IMR-90 (cell line): ENCODE measurements at regions not wholly inside any gene's neighbourhood (a gene's known extent, or its start where the extent isn't known, plus 50 kb on each side); places are given as distances from the start of the nearest gene placed in this dataset.

ENCODE experiments used
- ATAC-seq: fragments of 200-7000 bp; cut with Tn5 transposase; 2 replicates; pipeline ENCODE4 v1.9.1; 2020; ENCODE audit warnings: low read depth, mild to moderate bottlenecking, moderate library complexity
- BruUV-seq: library from RNA; stranded (reverse); fragments of 400-500 nt; replicated peaks from 2 replicates; lab custom pipeline; 2021; lab: Mats Ljungman, UMichigan
- CTCF ChIA-PET: fragments of 300-600 bp; formaldehyde crosslinking; extraction: SDS; loops from one replicate; lab custom pipeline; 2021; ENCODE audit warnings: antibody characterized with exemption; lab: Yijun Ruan, JAX
- POLR2A ChIA-PET: fragments of 300-600 bp; sonication (Branson Sonifier 250); formaldehyde crosslinking; loops from one replicate; lab custom pipeline; 2022; ENCODE audit warnings: antibody characterized with exemption; ENCODE audit not compliant: unreplicated experiment; lab: Charles Lee
- DNase-seq: peaks from one replicate; pipeline ENCODE4 v3.0.0; 2013
- H2AFZ ChIP-seq: replicated peaks from 2 replicates; pipeline ENCODE3; 2013; ENCODE audit warnings: low read length, mild to moderate bottlenecking; ENCODE audit not compliant: poor library complexity
- H2AK5ac ChIP-seq: 2 replicates; pipeline ENCODE4 v1.6.1; 2013; ENCODE audit warnings: low read depth, low read length, inconsistent platforms
- H2AK9ac ChIP-seq: replicated peaks from 2 replicates; pipeline ENCODE3; 2013; ENCODE audit warnings: mild to moderate bottlenecking, low read depth, low read length, moderate library complexity; ENCODE audit not compliant: poor library complexity
- H2BK120ac ChIP-seq: 2 replicates; pipeline ENCODE4 v1.6.1; 2013; ENCODE audit warnings: low read depth, low read length, inconsistent platforms
- H2BK15ac ChIP-seq: 3 replicates; pipeline ENCODE4 v1.6.1; 2013; ENCODE audit warnings: low read depth, low read length, inconsistent platforms
- H2BK20ac ChIP-seq: 2 replicates; pipeline ENCODE4 v1.6.1; 2013; ENCODE audit warnings: low read depth, mild to moderate bottlenecking, inconsistent platforms, low read length, moderate library complexity
- H2BK5ac ChIP-seq: 2 replicates; pipeline ENCODE4 v1.6.1; 2013; ENCODE audit warnings: mild to moderate bottlenecking, low read depth, low read length, inconsistent platforms; ENCODE audit not compliant: poor library complexity, severe bottlenecking
- H3K14ac ChIP-seq: replicated peaks from 2 replicates; pipeline ENCODE4 v1.6.1; 2013; ENCODE audit warnings: low read depth, low read length, inconsistent platforms
- H3K18ac ChIP-seq: 2 replicates; pipeline ENCODE4 v1.6.1; 2013; ENCODE audit warnings: low read depth, low read length, control low read depth
- H3K23ac ChIP-seq: 2 replicates; pipeline ENCODE4 v1.6.1; 2013; ENCODE audit warnings: low read depth, low read length, inconsistent platforms
- H3K27ac ChIP-seq: 2 replicates; pipeline ENCODE4 v1.5.1; 2013; ENCODE audit warnings: mild to moderate bottlenecking, control low read depth, low read length; ENCODE audit not compliant: insufficient read depth
- H3K27me3 ChIP-seq: 2 replicates; pipeline ENCODE4 v1.6.1; 2013; ENCODE audit warnings: low read length; ENCODE audit not compliant: control insufficient read depth, insufficient read depth
- H3K36me3 ChIP-seq: 2 replicates; pipeline ENCODE4 v1.6.1; 2013; ENCODE audit warnings: low read length, mixed read lengths; ENCODE audit not compliant: control insufficient read depth, insufficient read depth
- H3K4ac ChIP-seq: 2 replicates; pipeline ENCODE4 v1.6.1; 2013; ENCODE audit warnings: low read depth, low read length, inconsistent platforms
- H3K4me1 ChIP-seq: 2 replicates; pipeline ENCODE4 v1.6.1; 2013; ENCODE audit warnings: low read length, mixed read lengths; ENCODE audit not compliant: control insufficient read depth, insufficient read depth
- H3K4me2 ChIP-seq: 2 replicates; pipeline ENCODE4 v1.6.1; 2013; ENCODE audit warnings: low read depth, mild to moderate bottlenecking, control low read depth, low read length, moderate library complexity
- H3K4me3 ChIP-seq: 2 replicates; pipeline ENCODE4 v1.5.1; 2013; ENCODE audit warnings: low read depth, mild to moderate bottlenecking, control low read depth, low read length, moderate library complexity; ENCODE audit not compliant: insufficient read depth
- H3K56ac ChIP-seq: 2 replicates; pipeline ENCODE4 v1.6.1; 2013; ENCODE audit warnings: low read length, inconsistent platforms; ENCODE audit not compliant: insufficient read depth; ENCODE audit errors: extremely low read depth
- H3K79me1 ChIP-seq, 2 experiments: 2 replicates each; pipeline ENCODE4 v1.6.1; 2013; ENCODE audit warnings: low read length in 2 of 2, inconsistent platforms in 1 of 2, low read depth in 1 of 2
- H3K9ac ChIP-seq: 2 replicates; pipeline ENCODE4 v1.6.1; 2013; ENCODE audit warnings: low read depth, low read length, control low read depth
- H3K9me1 ChIP-seq: 2 replicates; pipeline ENCODE4 v1.6.1; 2013; ENCODE audit warnings: low read length, inconsistent platforms; ENCODE audit not compliant: insufficient read depth
- H3K9me3 ChIP-seq: 2 replicates; pipeline ENCODE4 v1.6.1; 2013; ENCODE audit warnings: low read length; ENCODE audit not compliant: control insufficient read depth, insufficient read depth
- H4K20me1 ChIP-seq: 2 replicates; pipeline ENCODE4 v1.6.1; 2013; ENCODE audit warnings: low read length, inconsistent platforms; ENCODE audit not compliant: insufficient read depth
- H4K5ac ChIP-seq: 2 replicates; pipeline ENCODE4 v1.6.1; 2013; ENCODE audit warnings: mild to moderate bottlenecking, low read depth, low read length, control low read depth
- H4K8ac ChIP-seq, 2 experiments: 2 replicates each; pipeline ENCODE4 v1.6.1; 2013; ENCODE audit warnings: low read depth in 2 of 2, low read length in 2 of 2, control low read depth in 1 of 2, inconsistent platforms in 1 of 2
- H4K91ac ChIP-seq: 2 replicates; pipeline ENCODE4 v1.6.1; 2013; ENCODE audit warnings: low read depth, low read length, inconsistent platforms; ENCODE audit not compliant: insufficient read depth
- BHLHE40 ChIP-seq: fragments of 150-350 bp; IDR thresholded peaks from 2 replicates; pipeline ENCODE4 v1.6.1; 2016; ENCODE audit warnings: mild to moderate bottlenecking, low read depth, low read length
- CEBPB ChIP-seq: IDR thresholded peaks from 2 replicates; pipeline ENCODE4 v1.6.1; 2012; ENCODE audit warnings: low read depth, low read length, improper control_type of control experiment
- CHD1 ChIP-seq: IDR thresholded peaks from 2 replicates; pipeline ENCODE4 v1.6.1; 2012; ENCODE audit warnings: low read depth, low read length, improper control_type of control experiment
- FOS ChIP-seq: fragments of 150-350 bp; IDR thresholded peaks from 2 replicates; pipeline ENCODE4 v1.6.1; 2016; ENCODE audit warnings: low read depth, low read length
- MAFK ChIP-seq: IDR thresholded peaks from 2 replicates; pipeline ENCODE4 v1.6.1; 2012; ENCODE audit warnings: low read depth, low read length, improper control_type of control experiment
- MAZ ChIP-seq: IDR thresholded peaks from 2 replicates; pipeline ENCODE4 v1.6.1; 2012; ENCODE audit warnings: low read depth, mild to moderate bottlenecking, low read length, improper control_type of control experiment, moderate library complexity, borderline replicate concordance
- NFE2L2 ChIP-seq: fragments of 150-350 bp; IDR thresholded peaks from 2 replicates; pipeline ENCODE4 v1.6.1; 2016; ENCODE audit warnings: low read depth, mild to moderate bottlenecking, low read length
- POLR2A ChIP-seq: IDR thresholded peaks from 2 replicates; pipeline ENCODE4 v1.6.1; 2012; ENCODE audit warnings: mild to moderate bottlenecking, low read depth, low read length
- RAD21 ChIP-seq: IDR thresholded peaks from 2 replicates; pipeline ENCODE4 v1.6.1; 2012; ENCODE audit warnings: low read length, improper control_type of control experiment
- RCOR1 ChIP-seq: IDR thresholded peaks from 2 replicates; pipeline ENCODE4 v1.6.1; 2012; ENCODE audit warnings: mild to moderate bottlenecking, low read length, improper control_type of control experiment; ENCODE audit not compliant: insufficient replicate concordance
- RFX5 ChIP-seq: IDR thresholded peaks from 2 replicates; pipeline ENCODE4 v1.8.0; 2012; ENCODE audit warnings: low read depth, mild to moderate bottlenecking, low read length, moderate library complexity
- SMC3 ChIP-seq: fragments of 150-350 bp; IDR thresholded peaks from 2 replicates; pipeline ENCODE4 v1.6.1; 2016; ENCODE audit warnings: low read depth, mild to moderate bottlenecking, antibody characterized with exemption, low read length, moderate library complexity
- WGBS, 2 experiments: methylation state at CpG; one replicate each; pipeline versions ENCODE4 v1.1.5 to v1.1.7; 2013; ENCODE audit warnings: missing lambda C conversion rate in 2 of 2; ENCODE audit not compliant: insufficient read length in 1 of 2; ENCODE audit errors: extremely low coverage in 2 of 2; 5-methylcytosine and 5-hydroxymethylcytosine counted together
- dilution Hi-C: fragments of 300-500 bp; cut with HindIII; formaldehyde crosslinking; loops from one replicate; pipeline ENCODE4 v1.14.3; 2018; ENCODE audit warnings: low sequenced_read_pairs; ENCODE audit not compliant: unreplicated experiment
- in situ Hi-C: fragments of 300-500 bp; cut with MboI; formaldehyde crosslinking; loops from 3 replicates; pipeline ENCODE4 v1.14.3; 2019; ENCODE audit warnings: low sequenced_read_pairs, inconsistent platforms, mixed read lengths
- intact Hi-C: fragments of 100-400 bp; cut with micrococcal nuclease; formaldehyde crosslinking; loops from 2 replicates; pipeline ENCODE4 v1.10.0; 2022
- TF ChIP-seq, protein P1 (sequence below): conservative IDR thresholded peaks from 2 replicates; pipeline ENCODE4 v1.5.1; 2012; ENCODE audit warnings: mild to moderate bottlenecking, low read depth, low read length, improper control_type of control experiment
- TF ChIP-seq, protein P2 (sequence below): fragments of 150-350 bp; IDR thresholded peaks from 2 replicates; pipeline ENCODE4 v1.6.1; 2017; ENCODE audit warnings: mild to moderate bottlenecking, antibody characterized with exemption, low read length, low read depth
- TF ChIP-seq, protein P3 (sequence below): fragments of 150-350 bp; IDR thresholded peaks from 2 replicates; pipeline ENCODE4 v1.6.1; 2016; ENCODE audit warnings: low read depth, mild to moderate bottlenecking, low read length, moderate library complexity, borderline replicate concordance

- H3K4ac ChIP-seq, result no peak overlapping the region
- no peak overlapping the region for H3K14ac ChIP-seq
- no peak overlapping the region for H4K5ac ChIP-seq
- H4K91ac ChIP-seq, result no peak overlapping the region
- no peak overlapping the region for H2BK20ac ChIP-seq
- H3K4me2 ChIP-seq, result no peak overlapping the region
- H2AFZ ChIP-seq, result no peak overlapping the region
- BruUV-seq, result no TSS peak
- ChIA-PET CTCF (no interaction called here), POLR2A (no interaction called here)
- ATAC-seq, result no peak
- no peak overlapping the region for H3K27ac ChIP-seq
- no peak overlapping the region for H2BK120ac ChIP-seq
- H3K79me1 ChIP-seq, result no peaks in the 10 kb centered on the region
- in situ Hi-C loops (no loop called here), dilution Hi-C loops (no loop called here), intact Hi-C loops (no loop called here)
- H4K8ac ChIP-seq, result no peak overlapping the region
- H3K27me3 ChIP-seq, result no peaks in the 10 kb centered on the region
- H2AK9ac ChIP-seq, result no peak overlapping the region
- no peak for DNase-seq
- no peaks in the 10 kb centered on the region for H3K9me1 ChIP-seq
- H2BK15ac ChIP-seq, result no peak overlapping the region
- no peaks in the 10 kb centered on the region for H3K4me1 ChIP-seq
- H3K36me3 ChIP-seq, result no peaks in the 10 kb centered on the region
- H3K23ac ChIP-seq, result no peak overlapping the region
- TF ChIP-seq, protein P1, sequence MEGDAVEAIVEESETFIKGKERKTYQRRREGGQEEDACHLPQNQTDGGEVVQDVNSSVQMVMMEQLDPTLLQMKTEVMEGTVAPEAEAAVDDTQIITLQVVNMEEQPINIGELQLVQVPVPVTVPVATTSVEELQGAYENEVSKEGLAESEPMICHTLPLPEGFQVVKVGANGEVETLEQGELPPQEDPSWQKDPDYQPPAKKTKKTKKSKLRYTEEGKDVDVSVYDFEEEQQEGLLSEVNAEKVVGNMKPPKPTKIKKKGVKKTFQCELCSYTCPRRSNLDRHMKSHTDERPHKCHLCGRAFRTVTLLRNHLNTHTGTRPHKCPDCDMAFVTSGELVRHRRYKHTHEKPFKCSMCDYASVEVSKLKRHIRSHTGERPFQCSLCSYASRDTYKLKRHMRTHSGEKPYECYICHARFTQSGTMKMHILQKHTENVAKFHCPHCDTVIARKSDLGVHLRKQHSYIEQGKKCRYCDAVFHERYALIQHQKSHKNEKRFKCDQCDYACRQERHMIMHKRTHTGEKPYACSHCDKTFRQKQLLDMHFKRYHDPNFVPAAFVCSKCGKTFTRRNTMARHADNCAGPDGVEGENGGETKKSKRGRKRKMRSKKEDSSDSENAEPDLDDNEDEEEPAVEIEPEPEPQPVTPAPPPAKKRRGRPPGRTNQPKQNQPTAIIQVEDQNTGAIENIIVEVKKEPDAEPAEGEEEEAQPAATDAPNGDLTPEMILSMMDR, result no peak
- no peak for TF ChIP-seq RCOR1
- TF ChIP-seq NFE2L2, result no peak
- TF ChIP-seq RAD21, result no peak
- TF ChIP-seq MAFK, result no peak
- TF ChIP-seq, protein P2, sequence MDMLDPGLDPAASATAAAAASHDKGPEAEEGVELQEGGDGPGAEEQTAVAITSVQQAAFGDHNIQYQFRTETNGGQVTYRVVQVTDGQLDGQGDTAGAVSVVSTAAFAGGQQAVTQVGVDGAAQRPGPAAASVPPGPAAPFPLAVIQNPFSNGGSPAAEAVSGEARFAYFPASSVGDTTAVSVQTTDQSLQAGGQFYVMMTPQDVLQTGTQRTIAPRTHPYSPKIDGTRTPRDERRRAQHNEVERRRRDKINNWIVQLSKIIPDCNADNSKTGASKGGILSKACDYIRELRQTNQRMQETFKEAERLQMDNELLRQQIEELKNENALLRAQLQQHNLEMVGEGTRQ, result no peak
- no peak for TF ChIP-seq CHD1
- no peak for TF ChIP-seq FOS
- no peak for TF ChIP-seq SMC3
- TF ChIP-seq POLR2A, result no peak
- no peak for TF ChIP-seq CEBPB
- TF ChIP-seq, protein P3, sequence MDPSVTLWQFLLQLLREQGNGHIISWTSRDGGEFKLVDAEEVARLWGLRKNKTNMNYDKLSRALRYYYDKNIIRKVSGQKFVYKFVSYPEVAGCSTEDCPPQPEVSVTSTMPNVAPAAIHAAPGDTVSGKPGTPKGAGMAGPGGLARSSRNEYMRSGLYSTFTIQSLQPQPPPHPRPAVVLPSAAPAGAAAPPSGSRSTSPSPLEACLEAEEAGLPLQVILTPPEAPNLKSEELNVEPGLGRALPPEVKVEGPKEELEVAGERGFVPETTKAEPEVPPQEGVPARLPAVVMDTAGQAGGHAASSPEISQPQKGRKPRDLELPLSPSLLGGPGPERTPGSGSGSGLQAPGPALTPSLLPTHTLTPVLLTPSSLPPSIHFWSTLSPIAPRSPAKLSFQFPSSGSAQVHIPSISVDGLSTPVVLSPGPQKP, result no peak
- TF ChIP-seq MAZ, result no peak
- no peak for TF ChIP-seq BHLHE40
- TF ChIP-seq RFX5, result no peak
- H3K9ac ChIP-seq, result no peak overlapping the region
- WGBS, 2 experiments, result no CpG with 5 or more reads among the region's 1 CpG
- no peak overlapping the region for H2AK5ac ChIP-seq
- H3K56ac ChIP-seq, result no peak overlapping the region
- H2BK5ac ChIP-seq, result no peak overlapping the region
- H3K4me3 ChIP-seq, result no peak overlapping the region
- H4K20me1 ChIP-seq, result no peaks in the 10 kb centered on the region
- no peaks in the 10 kb centered on the region for H3K9me3 ChIP-seq
- H3K18ac ChIP-seq, result no peak overlapping the region
Observed at GRCh38 chr2:83596592-83597282, 862.3 kb downstream of the SUCLG1 start.
